HEK293 (cell line): ENCODE measurements at regions not wholly inside any gene's neighbourhood (a gene's known extent, or its start where the extent isn't known, plus 50 kb on each side); places are given as distances from the start of the nearest gene placed in this dataset.
"Not testable (repeated sequence)": the region's sequence is repeated elsewhere in the genome, so short reads cannot be mapped to it uniquely, and the experiment has no call there.

Experiments used
- CTCF ChIP-seq: fragments of 450-650 bp; formaldehyde crosslinking; IDR thresholded peaks from 2 replicates; pipeline ENCODE4 v1.5.1; 2016; ENCODE audit warnings: missing biosample characterization, missing genetic modification characterization
- INSM2 ChIP-seq: fragments of 450-650 bp; formaldehyde crosslinking; IDR thresholded peaks from 2 replicates; pipeline ENCODE4 v1.5.1; 2016; ENCODE audit warnings: missing biosample characterization, missing genetic modification characterization
- YY1 ChIP-seq: fragments of 450-650 bp; formaldehyde crosslinking; IDR thresholded peaks from 2 replicates; pipeline ENCODE4 v1.5.1; 2018; ENCODE audit warnings: missing biosample characterization, missing genetic modification characterization
- ZBTB44 ChIP-seq: fragments of 450-650 bp; IDR thresholded peaks from 2 replicates; pipeline ENCODE4 v1.5.1; 2018; ENCODE audit warnings: missing biosample characterization, mild to moderate bottlenecking, missing genetic modification characterization
- ZNF114 ChIP-seq: fragments of 450-650 bp; formaldehyde crosslinking; IDR thresholded peaks from 2 replicates; pipeline ENCODE4 v1.5.0; 2017; ENCODE audit warnings: missing biosample characterization, missing genetic modification characterization
- ZNF341 ChIP-seq: fragments of 450-650 bp; formaldehyde crosslinking; IDR thresholded peaks from 2 replicates; pipeline ENCODE4; 2016; ENCODE audit warnings: low read depth, missing biosample characterization, missing genetic modification characterization
- ZNF473 ChIP-seq: fragments of 450-650 bp; formaldehyde crosslinking; IDR thresholded peaks from 2 replicates; pipeline ENCODE4 v1.5.1; 2017; ENCODE audit warnings: missing biosample characterization, missing genetic modification characterization
- ZNF843 ChIP-seq: fragments of 450-650 bp; formaldehyde crosslinking; IDR thresholded peaks from 2 replicates; pipeline ENCODE4 v1.5.1; 2016; ENCODE audit warnings: missing biosample characterization, missing genetic modification characterization
- ZSCAN16 ChIP-seq: fragments of 450-650 bp; formaldehyde crosslinking; IDR thresholded peaks from 2 replicates; pipeline ENCODE4 v1.5.1; 2016; ENCODE audit warnings: missing biosample characterization, missing genetic modification characterization
- TF ChIP-seq, protein P1 (sequence below): fragments of 450-650 bp; formaldehyde crosslinking; optimal IDR thresholded peaks from 2 replicates; pipeline ENCODE3; 2016; ENCODE audit warnings: missing biosample characterization, mild to moderate bottlenecking, missing genetic modification characterization
- TF ChIP-seq, protein P2 (sequence below): IDR thresholded peaks from 2 replicates; pipeline ENCODE4 v1.6.1; 2011; ENCODE audit warnings: mild to moderate bottlenecking, low read depth, low read length, borderline replicate concordance

GRCh38 chr18:25470756-25471524 is 119.0 kb upstream of the ZNF521 start:
- not testable (repeated sequence) for TF ChIP-seq ZBTB44 (tag by site-specific recombination); INSM2 (tag by site-specific recombination); ZNF843 (tag by site-specific recombination); YY1 (tag by site-specific recombination); ZNF341 (tag by site-specific recombination); CTCF (tag by site-specific recombination); ZNF114; ZNF473 (tag by site-specific recombination); ZSCAN16 (tag by site-specific recombination)
- TF ChIP-seq, protein P1, sequence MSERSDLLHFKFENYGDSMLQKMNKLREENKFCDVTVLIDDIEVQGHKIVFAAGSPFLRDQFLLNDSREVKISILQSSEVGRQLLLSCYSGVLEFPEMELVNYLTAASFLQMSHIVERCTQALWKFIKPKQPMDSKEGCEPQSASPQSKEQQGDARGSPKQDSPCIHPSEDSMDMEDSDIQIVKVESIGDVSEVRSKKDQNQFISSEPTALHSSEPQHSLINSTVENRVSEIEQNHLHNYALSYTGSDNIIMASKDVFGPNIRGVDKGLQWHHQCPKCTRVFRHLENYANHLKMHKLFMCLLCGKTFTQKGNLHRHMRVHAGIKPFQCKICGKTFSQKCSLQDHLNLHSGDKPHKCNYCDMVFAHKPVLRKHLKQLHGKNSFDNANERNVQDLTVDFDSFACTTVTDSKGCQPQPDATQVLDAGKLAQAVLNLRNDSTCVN (tag by site-specific recombination), result not testable (repeated sequence)
- TF ChIP-seq, protein P2, sequence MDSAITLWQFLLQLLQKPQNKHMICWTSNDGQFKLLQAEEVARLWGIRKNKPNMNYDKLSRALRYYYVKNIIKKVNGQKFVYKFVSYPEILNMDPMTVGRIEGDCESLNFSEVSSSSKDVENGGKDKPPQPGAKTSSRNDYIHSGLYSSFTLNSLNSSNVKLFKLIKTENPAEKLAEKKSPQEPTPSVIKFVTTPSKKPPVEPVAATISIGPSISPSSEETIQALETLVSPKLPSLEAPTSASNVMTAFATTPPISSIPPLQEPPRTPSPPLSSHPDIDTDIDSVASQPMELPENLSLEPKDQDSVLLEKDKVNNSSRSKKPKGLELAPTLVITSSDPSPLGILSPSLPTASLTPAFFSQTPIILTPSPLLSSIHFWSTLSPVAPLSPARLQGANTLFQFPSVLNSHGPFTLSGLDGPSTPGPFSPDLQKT, result not testable (repeated sequence)
